Breast epithelium (tissue), 3 donors: ENCODE measurements at regions not wholly inside any gene's neighbourhood (a gene's known extent, or its start where the extent isn't known, plus 50 kb on each side); places are given as distances from the start of the nearest gene placed in this dataset.

Experiments used
- CTCF ChIP-seq, 3 donors: fragments of 450-650 bp; IDR thresholded peaks; one replicate each; pipeline ENCODE4 v1.5.1; 2016 to 2017; ENCODE audit warnings: antibody characterized with exemption in 3 of 3, mild to moderate bottlenecking in 3 of 3, moderate library complexity in 3 of 3
- POLR2A ChIP-seq: fragments of 450-650 bp; IDR thresholded peaks from one replicate; pipeline ENCODE4 v1.6.1; 2016; ENCODE audit warnings: antibody characterized with exemption, mild to moderate bottlenecking, moderate library complexity

GRCh38 chr20:48385527-48385926, 442.3 kb downstream of the PREX1 start:
- TF ChIP-seq CTCF (IDR thresholded peaks at IDR 0.05): no peak
- TF ChIP-seq POLR2A: no peak
